NAMALWA (cell line): ENCODE measurements at regions not wholly inside any gene's neighbourhood (a gene's known extent, or its start where the extent isn't known, plus 50 kb on each side); places are given as distances from the start of the nearest gene placed in this dataset.

Experiments used
- DNase-seq: peaks from one replicate; pipeline ENCODE4 v3.0.0-alpha.2; 2015; ENCODE audit warnings: low spot score

DNA sequence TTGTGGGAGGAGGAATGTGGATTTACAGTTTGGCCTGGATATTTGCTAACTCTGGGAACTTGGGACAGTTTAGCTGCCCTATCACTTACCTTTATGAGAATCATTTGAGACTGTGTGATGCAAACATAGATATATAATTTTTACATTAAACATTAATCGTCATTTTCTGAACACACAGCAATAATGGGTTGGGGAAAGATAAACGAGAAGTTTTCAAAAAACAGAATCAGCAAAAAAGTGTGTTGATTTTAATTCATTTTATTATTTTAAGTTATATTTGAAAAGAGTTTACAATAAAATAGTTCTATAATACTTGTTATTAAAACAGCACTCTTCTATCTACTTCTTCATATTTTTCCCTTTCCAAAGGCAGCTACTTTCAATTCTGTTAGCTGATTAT, 813.3 kb downstream of the SLC4A3 start:
- DNase-seq, result no peak

DNA sequence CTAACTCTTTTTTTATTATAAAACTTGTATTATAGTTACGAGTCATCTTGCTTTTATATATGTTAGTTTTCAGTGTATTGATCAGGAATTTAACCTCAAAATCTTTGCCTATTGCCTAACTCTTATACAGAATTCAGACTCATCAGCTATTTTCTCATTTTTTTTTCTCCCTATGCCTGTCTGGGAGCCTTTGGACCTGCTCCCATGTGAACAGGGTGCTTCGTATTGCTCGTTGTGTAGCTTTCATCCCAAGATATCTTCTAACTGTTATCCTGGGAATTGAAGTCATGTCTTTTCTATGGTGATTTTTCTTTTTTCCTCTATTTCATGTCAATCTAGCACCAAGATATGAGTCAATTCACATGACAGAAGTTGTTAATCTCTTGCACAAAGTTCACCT, 814.0 kb downstream of the SLC4A3 start:
- DNase-seq, result no peak

DNA sequence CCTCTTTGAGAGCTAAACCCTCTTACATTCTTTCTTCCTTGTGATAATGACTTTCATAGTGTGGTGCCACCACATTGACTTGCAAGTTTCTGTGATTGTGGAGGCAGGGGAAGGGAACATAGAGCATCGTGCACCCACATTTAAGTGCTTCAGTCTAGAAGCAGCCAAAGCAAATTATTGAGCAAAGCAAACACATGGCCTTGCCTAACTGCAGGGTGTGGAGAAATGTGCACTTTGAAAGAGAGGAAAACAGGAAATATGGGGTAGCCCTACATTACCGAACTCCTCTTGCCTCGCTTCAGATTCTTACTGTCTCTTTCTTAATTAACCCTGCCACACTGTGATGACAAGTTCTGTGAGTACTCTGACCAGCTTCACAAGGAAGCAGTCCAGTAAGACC, 814.6 kb downstream of the SLC4A3 start:
- DNase-seq, result no peak

DNA sequence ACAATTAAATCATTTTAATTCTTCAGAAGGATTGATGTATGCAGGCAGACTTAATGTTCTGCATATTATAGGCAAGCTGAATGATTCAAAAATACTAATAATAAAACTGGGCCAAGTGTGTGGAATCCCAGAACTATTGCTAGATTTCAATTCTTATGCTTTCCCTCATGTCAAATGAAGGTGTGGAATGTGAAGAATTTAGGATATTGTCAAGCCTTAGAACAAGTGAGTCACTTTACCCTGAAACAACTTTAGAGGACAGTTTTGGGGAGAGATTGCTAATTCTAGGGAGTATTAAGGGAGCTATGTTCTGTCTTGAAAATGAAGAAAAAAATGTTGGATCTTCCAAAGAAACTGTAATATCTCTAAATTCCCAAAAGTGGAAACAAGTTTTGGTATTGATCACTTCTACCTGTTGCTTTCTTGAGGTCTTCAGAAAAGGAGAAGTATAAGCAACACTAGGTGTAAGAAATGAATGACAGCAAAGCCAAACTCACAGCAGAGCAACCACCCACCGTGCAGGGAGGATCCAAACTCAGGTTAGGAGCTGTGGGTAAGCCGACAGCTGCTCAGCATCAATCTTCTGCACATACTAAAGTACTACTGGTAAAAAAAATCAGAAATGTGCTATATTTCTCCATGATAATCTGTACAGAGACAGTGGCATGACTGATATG, 818.1 kb downstream of the SLC4A3 start:
- no peak for DNase-seq

DNA sequence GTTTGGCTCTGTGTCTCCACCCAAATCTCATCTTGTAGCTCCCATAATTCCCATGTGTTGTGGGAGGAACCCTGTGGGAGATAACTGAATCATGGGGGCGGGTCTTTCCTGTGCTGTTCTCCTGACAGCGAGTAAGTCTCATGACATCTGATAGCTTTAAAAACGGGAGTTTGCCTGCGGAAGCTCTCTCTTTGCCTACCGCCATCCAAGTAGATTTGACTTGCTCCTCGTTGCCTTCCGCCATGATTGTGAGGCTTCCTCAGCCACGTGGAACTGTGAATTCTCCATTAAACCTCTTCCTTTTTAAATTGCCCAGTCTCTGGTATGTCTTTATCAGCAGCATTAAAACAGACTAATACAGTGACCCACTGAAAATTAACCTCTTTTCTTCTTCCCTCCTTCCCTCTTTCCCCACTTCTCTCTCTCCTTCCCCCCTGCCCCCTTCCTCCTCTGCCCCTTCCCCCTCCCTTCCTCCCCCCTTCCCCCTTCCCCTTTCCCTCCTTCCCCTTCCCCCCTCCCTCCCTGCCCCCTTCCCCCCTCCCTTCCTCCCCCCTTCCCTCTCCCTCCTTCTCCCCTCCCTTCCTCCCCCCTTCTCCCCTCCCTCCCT, 818.8 kb downstream of the SLC4A3 start:
- no peak for DNase-seq

DNA sequence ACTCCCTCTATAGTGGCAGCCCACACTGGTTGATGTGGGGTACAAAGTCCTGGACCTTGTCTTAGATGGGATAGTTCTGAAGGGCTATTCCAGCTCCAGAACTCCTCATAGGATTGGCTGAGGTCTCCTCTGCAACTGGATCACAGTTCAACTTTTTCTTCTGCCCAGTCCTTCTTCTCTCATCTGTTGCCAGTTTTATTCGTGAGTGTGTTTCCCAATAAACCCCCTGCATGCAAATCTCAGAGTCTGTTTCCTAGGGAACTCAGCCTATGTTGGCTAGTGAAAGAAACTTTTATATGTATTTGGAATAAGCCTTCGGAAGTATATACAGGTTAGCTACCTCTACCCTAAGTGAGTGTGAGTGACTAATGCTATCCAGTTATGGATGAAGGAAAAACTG, 823.4 kb downstream of the SLC4A3 start:
- no peak for DNase-seq

DNA sequence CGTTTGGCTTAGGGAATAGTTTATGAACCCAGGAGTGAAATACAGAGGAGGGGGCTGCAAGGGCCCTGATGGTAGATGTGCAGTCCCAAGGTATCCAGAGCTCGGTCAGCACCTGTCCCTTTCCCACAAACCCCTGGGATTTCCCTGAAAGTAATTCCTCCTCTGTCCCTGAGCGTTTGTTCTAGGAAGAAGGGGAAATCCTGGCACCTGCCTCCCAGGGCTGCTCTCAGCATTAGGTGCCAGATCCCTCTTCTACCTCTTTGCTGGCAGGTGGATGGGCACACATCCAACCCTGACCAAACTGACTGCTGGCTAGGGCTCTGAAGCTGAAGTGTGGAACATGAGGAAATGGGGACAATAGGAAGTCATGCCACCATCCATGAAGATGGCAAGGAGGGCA, 824.0 kb downstream of the SLC4A3 start:
- DNase-seq, result no peak

DNA sequence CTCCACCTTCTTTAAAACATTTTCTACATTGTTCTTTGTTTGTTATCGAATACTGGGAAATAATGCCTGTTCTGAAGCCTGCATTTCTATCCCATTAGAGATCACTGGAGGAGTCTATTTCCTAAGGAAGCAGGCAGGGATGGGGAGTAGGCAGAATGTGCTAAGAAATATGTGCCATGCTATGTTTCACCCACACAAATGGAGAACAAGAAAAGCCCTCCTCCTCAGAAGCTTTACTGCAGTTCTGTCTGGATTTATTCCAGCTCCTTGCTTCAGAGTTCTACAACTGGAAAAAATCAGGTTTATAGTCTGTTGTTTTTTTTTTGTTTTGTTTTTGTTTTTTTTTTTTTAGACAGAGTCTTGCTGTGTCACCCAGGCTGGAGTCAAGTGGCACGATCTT, 825.1 kb downstream of the SLC4A3 start:
- no peak for DNase-seq

DNA sequence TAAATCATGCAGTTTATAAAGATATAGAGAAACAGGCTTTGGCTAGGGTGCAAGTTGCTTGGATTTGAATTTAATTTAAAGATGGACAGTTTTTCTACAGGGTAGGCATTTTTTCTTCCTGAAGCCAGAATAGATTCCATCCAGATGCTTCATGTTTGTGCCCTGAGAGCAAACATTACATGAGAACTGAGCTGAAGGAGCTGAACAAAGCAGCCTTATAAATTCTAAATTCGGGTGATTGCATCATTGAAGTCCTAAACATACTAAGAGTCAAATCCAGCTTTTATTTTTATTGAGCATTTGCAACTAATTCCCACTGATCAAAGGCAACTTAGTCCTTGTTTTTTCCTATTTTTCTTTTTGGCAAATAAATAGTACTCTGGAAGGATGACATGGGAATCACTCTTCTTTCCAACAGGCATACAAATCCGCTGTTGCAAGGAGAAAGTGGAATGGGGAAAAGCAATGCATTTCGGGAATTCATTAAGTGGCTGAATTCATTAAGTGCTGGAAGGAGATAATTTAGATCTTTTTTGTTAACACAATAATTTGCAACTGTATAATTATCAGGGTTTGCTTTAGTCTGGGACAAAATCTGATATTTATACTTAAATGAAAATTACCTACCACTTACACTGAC, 828.0 kb downstream of the SLC4A3 start:
- DNase-seq, result no peak

DNA sequence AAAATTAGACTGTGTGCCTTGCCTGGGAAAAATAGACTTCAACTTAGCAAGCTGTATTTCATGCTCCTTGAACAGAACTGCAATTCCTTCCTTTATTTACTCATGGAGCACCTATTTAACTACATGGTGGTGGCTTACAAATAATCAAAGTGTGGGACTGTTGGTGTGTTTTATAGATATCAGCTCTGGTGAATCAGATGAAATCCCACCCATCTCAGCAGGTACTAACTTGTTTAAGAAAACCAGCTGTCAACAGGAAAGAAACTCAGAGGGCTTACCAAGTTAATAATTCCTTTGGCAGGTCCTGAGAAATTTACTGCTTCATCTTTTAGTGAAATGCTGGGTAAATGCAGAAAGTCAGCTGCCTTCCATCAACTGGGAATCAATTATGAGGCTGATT, 830.6 kb downstream of the SLC4A3 start:
- DNase-seq, result no peak

DNA sequence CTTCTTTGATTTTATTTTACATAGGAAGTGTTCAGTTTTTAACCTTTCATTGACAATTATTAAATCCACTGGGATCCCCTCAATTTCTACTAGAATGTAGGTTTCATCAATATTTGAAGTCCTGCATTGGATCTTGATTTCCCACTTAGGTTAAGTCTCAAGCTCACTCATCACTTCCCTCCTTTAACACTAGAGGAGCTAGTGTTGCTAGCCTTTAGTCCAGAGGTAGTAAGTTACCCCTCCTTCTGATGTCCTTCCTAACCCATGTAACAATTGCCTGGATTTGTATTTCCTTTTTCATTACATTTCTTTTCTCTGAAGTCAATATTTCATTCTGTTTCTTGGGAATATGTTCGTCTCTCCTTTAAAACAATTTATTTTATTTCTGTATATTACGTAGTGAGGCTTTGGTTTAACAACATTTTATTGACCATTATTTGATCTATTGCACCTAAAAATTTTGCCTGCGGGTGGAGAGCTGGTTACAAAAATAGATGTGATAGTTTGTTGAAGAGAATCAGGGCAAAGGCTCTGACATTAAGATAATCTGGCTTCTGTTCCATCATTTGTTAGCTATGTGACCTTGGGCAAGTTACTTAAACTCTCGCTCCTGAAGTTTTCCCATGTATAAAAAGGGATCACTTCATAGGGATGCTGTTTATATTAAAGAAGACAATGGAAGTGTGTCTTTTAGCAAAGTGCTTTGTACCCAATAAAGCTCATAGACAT, 833.0 kb downstream of the SLC4A3 start:
- peak; percentile 19 for DNase-seq

DNA sequence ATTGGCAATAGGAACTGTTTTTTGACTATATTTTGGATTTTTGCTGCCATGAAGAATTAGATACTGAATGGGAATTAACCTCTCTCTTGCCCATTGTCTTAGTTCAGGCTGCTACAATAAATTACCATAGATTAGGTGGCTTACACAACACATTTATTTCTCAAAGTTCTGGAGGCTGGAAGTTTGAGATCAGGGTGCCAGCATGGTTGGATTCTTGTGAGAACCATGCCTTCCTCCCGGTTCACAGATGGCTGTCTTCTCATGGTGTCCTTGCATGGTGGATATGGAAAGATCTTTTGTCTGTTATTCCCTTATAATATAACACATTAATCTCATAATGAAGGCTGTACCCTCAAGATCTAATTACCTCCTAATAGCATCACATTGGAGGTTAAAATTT, 836.4 kb downstream of the SLC4A3 start:
- no peak for DNase-seq

DNA sequence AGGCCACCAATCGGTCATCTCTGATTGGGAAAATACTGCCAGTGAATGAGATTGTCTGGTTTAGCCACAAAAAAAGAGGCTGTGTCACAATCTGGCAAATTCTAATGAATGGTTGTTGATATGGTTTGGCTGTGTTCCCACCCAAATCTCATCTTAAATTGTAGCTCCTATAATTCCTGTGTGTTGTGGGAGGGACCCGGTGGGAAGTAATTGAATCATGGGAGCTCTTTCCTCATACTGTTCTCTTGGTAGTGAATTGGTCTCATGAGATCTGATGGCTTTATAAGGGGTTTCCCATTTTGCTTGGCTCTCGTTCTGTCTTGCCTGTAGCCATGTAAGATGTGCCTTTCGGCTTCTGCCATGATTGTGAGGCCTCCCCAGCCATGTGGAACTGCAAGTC, 838.3 kb downstream of the SLC4A3 start:
- DNase-seq, result no peak

DNA sequence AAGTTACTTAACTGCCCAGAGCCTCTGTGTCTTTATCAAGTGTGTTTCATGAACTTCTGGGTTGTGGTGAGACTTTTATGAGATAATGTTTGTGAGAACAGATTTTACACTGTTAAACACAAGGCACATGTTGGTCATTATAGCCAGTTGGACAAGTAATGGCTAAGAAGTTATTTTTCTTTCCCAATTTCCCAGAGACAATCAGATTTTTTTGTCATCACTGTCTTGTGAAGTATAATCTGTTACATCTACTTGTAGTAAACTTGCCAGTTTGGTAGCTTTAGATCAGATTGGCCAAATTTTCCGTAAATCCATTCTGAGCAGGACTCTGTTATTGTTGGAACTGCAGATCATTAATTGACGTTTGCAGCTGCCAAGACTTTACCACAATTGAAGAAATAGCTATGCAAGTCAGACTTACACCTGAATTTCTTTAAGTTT, 838.8 kb downstream of the SLC4A3 start:
- no peak for DNase-seq

DNA sequence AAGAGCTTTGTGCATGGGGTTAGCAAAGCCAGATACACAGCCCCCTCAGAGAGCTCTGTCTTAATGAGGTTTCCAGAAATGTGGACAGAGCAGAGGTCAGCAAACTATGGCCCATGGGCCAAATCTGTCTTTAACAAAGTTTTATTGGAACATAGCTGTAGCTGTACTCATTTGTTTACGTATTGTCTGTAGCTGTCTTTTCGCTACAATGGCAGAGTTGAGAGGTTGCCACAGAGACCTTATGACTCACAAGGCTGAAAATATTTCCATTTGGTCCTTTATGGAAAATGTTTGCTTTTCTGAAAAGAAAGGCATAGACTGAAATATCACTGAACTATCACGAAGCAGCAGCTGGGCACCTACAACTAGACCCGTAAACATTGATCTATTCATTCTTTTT, 841.8 kb downstream of the SLC4A3 start:
- DNase-seq, result no peak

DNA sequence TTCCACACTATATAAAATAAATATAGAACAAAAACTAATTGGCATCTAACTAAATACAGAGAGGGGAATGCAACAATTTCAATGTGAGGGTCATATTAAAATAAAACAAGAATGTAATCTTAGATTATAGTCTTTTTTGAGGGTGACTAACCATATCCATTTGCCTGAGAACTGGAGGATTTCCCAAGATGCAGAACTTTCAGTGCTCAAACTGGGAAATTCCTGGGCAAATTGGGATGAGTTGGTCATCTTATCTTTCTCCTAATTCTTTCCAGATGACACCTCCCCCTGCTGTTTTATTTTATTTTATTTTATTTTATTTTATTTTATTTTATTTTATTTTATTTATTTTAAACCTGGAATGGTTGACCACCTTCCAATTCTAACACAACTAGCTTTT, 846.2 kb downstream of the SLC4A3 start:
- DNase-seq, result no peak

DNA sequence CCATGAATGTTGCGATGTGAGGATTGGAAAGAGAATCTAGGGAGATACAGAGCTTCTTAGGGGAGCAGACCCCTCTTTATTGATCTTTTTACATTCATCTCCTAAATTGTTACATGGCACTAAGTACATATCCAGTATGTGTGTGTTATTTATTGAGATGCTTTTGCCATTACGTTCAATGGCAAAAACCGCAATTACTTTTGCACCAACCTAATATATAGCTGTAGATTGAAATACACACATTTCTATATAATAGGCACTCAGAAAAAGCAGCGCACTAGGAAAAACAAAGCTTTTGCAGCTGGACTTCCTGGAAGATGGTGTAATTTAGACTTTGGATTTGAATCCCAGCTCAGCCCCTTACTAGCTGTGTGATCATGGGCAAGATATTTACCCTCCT, 849.4 kb downstream of the SLC4A3 start:
- DNase-seq, result no peak

DNA sequence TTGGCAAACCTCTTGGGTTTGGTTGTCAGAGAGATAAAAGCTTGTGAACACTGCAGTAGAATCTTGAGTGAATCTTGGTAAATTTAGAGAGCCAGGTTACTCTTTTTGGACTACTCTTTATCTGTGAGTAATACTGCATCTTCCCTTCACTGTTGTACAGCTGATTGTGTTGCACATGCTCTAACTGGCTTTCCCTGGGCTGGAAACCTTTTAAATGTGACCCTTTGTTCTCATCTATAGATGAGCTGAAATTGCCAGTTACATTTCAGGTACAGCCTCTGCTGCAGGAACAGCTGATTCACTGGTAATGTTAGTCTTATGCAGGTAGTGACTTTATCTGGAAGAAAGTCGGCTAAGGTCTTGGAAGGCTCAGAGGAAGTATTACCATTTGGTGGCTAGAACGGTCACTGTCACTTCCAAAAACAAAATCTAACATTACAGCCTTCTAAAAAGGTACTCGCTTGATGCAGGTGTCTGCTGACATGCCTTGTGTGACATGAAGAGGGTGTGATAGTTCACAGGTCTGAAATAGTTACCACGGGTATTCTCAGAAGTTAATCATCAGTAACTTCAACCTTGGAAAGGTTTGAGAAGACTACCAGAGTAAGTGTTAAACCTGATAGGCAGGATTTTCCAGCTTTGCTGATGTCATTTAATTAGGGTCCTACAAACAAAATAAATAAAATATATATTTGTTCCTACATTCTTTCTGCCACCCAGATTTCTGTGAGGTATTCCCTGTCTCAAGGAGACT, 851.1 kb downstream of the SLC4A3 start:
- no peak for DNase-seq

DNA sequence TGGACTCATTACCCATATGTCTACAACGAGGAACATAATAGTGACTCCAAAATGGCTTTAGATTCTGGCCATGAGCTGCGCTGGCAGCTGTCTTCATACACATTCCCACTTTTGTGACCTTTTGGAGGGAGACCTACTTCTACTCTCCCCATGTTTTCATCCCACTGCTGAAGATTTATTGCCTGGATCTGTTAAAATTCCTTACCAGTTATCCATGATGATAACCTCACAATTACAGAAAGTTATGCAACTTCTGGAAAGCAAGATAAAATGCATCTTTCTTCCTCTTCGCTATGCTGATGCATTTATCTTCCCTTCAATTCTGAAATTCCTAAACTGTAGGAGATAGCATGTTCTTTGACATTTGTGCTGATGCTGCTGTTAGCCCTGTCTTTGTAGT, 855.3 kb downstream of the SLC4A3 start:
- DNase-seq, result no peak

DNA sequence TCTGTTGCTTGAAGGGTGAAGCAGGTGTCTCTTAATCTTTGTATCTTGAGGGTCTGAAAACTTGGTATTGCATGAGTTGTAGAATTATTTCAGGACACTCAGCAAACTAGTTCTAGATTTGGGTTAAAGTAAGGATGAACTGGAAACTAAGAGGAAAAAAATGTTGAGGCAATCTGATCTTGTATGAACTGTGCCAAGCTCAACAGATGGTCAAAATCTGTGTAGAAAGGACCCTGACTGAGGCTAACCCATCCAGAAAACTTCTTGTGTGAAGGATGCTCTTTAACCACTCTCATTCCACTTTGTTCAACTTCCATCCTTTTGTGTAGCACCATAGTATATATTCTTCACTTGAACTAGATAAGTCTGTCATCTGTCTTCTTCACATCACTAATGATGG, 861.7 kb downstream of the SLC4A3 start:
- DNase-seq, result no peak

DNA sequence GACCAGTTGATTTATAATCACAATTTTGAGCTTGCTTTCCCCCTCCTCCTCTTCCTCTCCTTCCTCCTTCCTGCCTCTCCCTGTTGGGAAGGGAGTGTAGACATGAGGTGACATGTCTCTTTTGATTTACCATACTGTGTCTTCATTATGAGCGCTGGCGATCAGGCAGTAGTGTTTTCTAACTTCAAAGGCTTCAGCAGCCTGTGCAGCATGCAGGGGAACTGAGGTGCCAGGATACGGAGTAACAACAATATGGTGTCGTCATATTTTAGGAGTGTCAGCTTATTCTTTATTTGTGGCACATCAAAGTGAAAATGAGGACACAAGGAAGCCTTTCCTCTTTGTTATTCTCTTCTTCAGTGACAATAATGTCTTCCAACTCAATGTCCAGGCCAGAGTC, 864.2 kb downstream of the SLC4A3 start:
- DNase-seq, result no peak

DNA sequence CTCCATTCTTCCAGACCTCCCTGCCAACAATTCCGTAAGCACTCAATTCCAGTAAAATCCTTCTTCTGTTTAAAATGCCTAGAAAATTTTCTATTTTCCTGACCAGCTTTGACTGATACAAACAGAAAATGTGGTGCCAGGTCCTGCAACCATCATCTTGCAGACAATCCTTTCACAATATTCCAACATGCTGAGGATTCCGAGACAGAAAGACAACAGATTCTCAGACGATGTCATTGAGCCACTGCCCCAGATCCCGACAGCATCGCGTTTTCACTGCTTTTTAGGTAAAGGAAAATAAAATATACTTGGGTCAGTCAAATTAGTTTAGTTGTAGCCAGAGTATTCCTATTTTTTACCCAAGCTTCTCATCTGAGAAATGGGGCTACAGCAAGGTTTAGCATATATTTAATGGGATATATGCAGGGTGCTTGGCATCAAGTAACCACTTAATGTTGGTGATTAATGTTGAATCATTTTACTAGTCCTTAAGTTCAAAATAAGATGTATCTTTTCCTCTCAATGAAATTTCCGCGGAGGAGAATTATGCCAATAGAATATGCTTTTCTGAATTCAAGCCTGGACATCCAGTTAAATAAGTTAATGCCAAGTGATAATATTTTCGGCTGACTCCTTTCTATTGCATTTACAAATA, 866.6 kb downstream of the SLC4A3 start:
- no peak for DNase-seq
